Bronchial epithelial cell (primary cell): ENCODE measurements at regions not wholly inside any gene's neighbourhood (a gene's known extent, or its start where the extent isn't known, plus 50 kb on each side); places are given as distances from the start of the nearest gene placed in this dataset.

ENCODE experiments used
- DNase-seq: peaks from one replicate; pipeline ENCODE4 v3.0.0-alpha.2; 2010; ENCODE audit warnings: low read depth
- FAIRE-seq: peaks from 2 replicates; lab custom pipeline; 2011; peaks lifted over from hg19 to GRCh38; lab: Jason Lieb, UNC
- H3K27me3 ChIP-seq: 2 replicates; pipeline ENCODE4 v1.5.1; 2011; ENCODE audit warnings: low read length; ENCODE audit not compliant: control insufficient read depth, insufficient read depth
- H3K36me3 ChIP-seq: 2 replicates; pipeline ENCODE4 v1.5.1; 2011; ENCODE audit warnings: low read length; ENCODE audit not compliant: control insufficient read depth, insufficient read depth
- H3K4me3 ChIP-seq: 2 replicates; pipeline ENCODE4 v1.5.1; 2011; ENCODE audit warnings: mild to moderate bottlenecking, low read depth, low read length, control low read depth
- TF ChIP-seq, protein P1 (sequence below): IDR thresholded peaks from 2 replicates; pipeline ENCODE4 v1.5.1; 2011; ENCODE audit warnings: mild to moderate bottlenecking, moderate library complexity, low read length, control low read depth, inconsistent platforms; ENCODE audit not compliant: insufficient read depth, severe bottlenecking

DNA sequence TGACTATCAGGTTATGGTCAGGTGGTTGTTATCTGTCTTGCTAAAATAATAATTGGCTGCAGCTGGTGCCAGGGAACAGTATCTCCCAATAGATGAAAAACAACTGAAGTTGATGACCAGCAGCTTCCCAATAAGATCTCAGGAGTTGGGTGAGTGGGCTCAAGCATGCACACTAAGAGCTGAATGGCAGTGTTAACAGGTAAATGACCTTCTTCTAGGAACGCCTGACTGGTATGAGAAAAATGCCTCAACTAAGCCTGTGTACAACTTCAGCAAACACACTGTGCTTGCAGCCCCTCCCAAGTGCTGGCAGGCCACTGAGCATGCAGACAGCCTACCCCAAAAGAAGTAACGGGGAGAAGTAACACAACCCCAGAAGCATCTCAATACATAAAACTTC, 636.9 kb downstream of the ACTR3B start:
- H3K36me3 ChIP-seq, result no peaks in the 10 kb centered on the region
- H3K27me3 ChIP-seq, result no peaks in the 10 kb centered on the region
- FAIRE-seq, result no peak
- DNase-seq, result no peak
- TF ChIP-seq, protein P1, sequence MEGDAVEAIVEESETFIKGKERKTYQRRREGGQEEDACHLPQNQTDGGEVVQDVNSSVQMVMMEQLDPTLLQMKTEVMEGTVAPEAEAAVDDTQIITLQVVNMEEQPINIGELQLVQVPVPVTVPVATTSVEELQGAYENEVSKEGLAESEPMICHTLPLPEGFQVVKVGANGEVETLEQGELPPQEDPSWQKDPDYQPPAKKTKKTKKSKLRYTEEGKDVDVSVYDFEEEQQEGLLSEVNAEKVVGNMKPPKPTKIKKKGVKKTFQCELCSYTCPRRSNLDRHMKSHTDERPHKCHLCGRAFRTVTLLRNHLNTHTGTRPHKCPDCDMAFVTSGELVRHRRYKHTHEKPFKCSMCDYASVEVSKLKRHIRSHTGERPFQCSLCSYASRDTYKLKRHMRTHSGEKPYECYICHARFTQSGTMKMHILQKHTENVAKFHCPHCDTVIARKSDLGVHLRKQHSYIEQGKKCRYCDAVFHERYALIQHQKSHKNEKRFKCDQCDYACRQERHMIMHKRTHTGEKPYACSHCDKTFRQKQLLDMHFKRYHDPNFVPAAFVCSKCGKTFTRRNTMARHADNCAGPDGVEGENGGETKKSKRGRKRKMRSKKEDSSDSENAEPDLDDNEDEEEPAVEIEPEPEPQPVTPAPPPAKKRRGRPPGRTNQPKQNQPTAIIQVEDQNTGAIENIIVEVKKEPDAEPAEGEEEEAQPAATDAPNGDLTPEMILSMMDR, result no peak
- no peak overlapping the region for H3K4me3 ChIP-seq

DNA sequence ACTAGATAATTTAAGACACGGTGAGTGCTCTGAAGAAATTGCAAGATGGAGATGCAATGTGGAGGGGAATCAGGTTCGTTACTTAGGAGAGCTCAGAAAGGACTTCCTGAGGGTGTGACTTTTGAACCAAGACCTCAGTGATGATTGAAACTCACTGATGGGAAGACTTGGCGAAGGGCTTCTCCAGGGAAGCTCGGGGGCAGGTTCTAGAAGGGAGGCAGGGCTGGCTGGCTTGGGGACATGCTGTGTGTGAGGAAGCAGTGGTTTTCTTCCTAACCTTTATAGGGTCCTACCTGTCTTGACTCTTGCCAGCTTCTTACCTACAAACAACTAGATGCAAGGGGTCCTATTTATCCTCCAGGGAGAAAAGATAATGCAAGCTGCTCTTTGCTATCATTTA, 637.9 kb downstream of the ACTR3B start:
- no peak for FAIRE-seq
- no peak for DNase-seq

DNA sequence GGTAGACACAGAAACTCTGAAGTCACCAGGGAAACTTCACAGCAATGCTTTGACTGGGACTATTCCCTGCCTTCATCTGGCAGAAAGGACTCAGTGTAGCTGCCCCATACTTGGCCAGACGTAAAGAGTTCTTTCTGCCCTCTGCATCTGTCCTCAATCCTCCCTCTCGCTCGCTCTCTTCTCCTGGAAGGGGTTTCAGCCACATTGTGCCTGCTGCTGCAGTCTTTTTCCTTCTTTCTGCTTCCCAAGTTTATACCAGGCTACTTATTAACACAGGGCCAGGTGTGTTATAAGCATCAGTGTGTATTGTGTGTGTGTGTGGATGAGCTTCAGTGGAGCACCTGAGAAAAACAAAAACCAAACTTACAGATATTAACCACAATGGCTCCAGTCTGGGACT, 638.4 kb downstream of the ACTR3B start:
- DNase-seq (no peak), FAIRE-seq (no peak)
- Histone ChIP-seq H3K27me3 (no peaks in the 10 kb centered on the region), H3K4me3 (no peak overlapping the region), H3K36me3 (no peaks in the 10 kb centered on the region)
- TF ChIP-seq, protein P1, result no peak

More for the DNA sequence above, 637.9 kb downstream of the ACTR3B start:
- Histone ChIP-seq H3K36me3 (no peaks in the 10 kb centered on the region), H3K27me3 (no peaks in the 10 kb centered on the region), H3K4me3 (no peak overlapping the region)
- TF ChIP-seq, protein P1, result no peak

DNA sequence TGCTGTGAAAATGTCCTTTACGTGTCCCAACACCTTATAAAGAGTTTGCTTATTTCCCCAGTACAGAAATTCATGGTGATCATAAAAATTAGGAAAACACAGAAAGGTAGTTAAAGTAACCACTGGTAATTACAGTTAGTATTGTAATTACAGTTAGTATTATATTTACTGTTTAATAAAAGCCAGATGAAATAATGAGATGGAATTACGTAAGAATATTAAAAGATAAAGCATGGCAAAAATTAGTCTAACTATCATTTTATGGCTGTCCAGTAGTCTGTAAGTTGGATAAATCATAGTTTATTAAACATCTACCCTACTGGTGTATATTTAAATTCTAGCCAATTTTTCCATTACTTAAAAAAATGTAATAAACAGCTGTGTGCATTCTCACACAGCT, 638.8 kb downstream of the ACTR3B start:
- no peak overlapping the region for H3K4me3 ChIP-seq
- H3K27me3 ChIP-seq, result no peaks in the 10 kb centered on the region
- TF ChIP-seq, protein P1, result no peak
- FAIRE-seq, result no peak
- DNase-seq, result no peak
- H3K36me3 ChIP-seq, result no peaks in the 10 kb centered on the region

- DNase-seq, result no peak
- Histone ChIP-seq H3K27me3 (no peaks in the 10 kb centered on the region), H3K36me3 (no peaks in the 10 kb centered on the region), H3K4me3 (no peak overlapping the region)
- TF ChIP-seq, protein P1, result no peak
- FAIRE-seq, result no peak
Measured at GRCh38 chr7:153398789-153399553, 639.4 kb downstream of the ACTR3B start.

DNA sequence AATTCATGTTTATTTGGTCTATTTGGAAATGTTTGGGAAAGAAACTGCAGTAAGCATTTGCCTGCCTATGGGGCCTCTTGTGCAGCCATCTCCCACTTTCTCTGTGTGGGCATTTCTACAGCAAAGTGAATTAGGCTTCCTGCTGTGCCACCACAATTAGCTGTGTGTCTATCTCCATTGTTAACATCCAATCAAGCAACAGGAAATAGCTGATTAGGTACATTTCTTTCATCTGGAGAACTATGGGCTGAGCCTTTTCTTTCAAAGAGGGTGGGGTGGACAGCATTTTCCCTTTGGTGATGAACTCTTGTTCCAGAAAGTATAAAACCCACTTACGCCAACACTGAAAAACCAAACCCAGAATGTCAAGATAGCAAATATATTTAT, 640.0 kb downstream of the ACTR3B start:
- FAIRE-seq, result no peak

More for the DNA sequence above, 640.0 kb downstream of the ACTR3B start:
- no peak overlapping the region for H3K4me3 ChIP-seq
- TF ChIP-seq, protein P1, result no peak
- H3K27me3 ChIP-seq, result no peaks in the 10 kb centered on the region
- no peak for DNase-seq
- no peaks in the 10 kb centered on the region for H3K36me3 ChIP-seq
